MM.1S (cell line): ENCODE measurements at regions not wholly inside any gene's neighbourhood (a gene's known extent, or its start where the extent isn't known, plus 50 kb on each side); places are given as distances from the start of the nearest gene placed in this dataset.

Source experiments
- DNase-seq: peaks from one replicate; pipeline ENCODE4 v3.0.0-alpha.2; 2015
- H2AFZ ChIP-seq: fragments of 300-600 bp; sonication (generic); 2 replicates; pipeline ENCODE4 v1.6.0; 2016; ENCODE audit warnings: antibody characterized with exemption, low read length
- H3F3A ChIP-seq: fragments of 300-600 bp; sonication (generic); 2 replicates; pipeline ENCODE4 v1.6.1; 2016; ENCODE audit warnings: mild to moderate bottlenecking, antibody characterized with exemption, low read length, moderate library complexity, mixed read lengths; ENCODE audit not compliant: insufficient read depth
- H3K27ac ChIP-seq: fragments of 300-600 bp; sonication (generic); 2 replicates; pipeline ENCODE4 v1.5.1; 2016; ENCODE audit warnings: mild to moderate bottlenecking, low read length
- H3K27me3 ChIP-seq: fragments of 300-600 bp; sonication (generic); replicated peaks from 2 replicates; pipeline ENCODE4 v1.6.0; 2016; ENCODE audit warnings: low read length; ENCODE audit not compliant: insufficient read depth
- H3K36me3 ChIP-seq: fragments of 300-600 bp; sonication (generic); replicated peaks from 2 replicates; pipeline ENCODE4 v1.6.1; 2016; ENCODE audit warnings: mild to moderate bottlenecking, low read length, mixed read lengths; ENCODE audit not compliant: insufficient read depth
- H3K4me1 ChIP-seq: fragments of 300-600 bp; sonication (generic); 2 replicates; pipeline ENCODE4 v1.6.1; 2016; ENCODE audit warnings: low read length, mixed read lengths
- H3K4me2 ChIP-seq: fragments of 300-600 bp; sonication (generic); 2 replicates; pipeline ENCODE4 v1.6.0; 2016; ENCODE audit warnings: low read depth, low read length
- H3K4me3 ChIP-seq: fragments of 300-600 bp; sonication (generic); 2 replicates; pipeline ENCODE4 v1.5.1; 2016; ENCODE audit warnings: low read length, mixed read lengths
- H3K79me2 ChIP-seq: fragments of 300-600 bp; sonication (generic); 2 replicates; pipeline ENCODE4 v1.6.1; 2016; ENCODE audit warnings: mixed run types, low read length, mixed read lengths
- H3K9ac ChIP-seq: fragments of 300-600 bp; sonication (generic); 2 replicates; pipeline ENCODE4 v1.6.1; 2016; ENCODE audit warnings: low read length, mixed read lengths
- H3K9me2 ChIP-seq: fragments of 300-600 bp; sonication (generic); replicated peaks from 2 replicates; pipeline ENCODE4 v1.6.1; 2016; ENCODE audit warnings: mild to moderate bottlenecking, low read length, mixed read lengths; ENCODE audit not compliant: insufficient read depth
- H3K9me3 ChIP-seq: fragments of 300-600 bp; sonication (generic); replicated peaks from 2 replicates; pipeline ENCODE4 v1.6.1; 2016; ENCODE audit warnings: mild to moderate bottlenecking, low read length, mixed read lengths; ENCODE audit not compliant: insufficient read depth
- H4K20me1 ChIP-seq: fragments of 300-600 bp; sonication (generic); 2 replicates; pipeline ENCODE4 v1.6.1; 2016; ENCODE audit warnings: mild to moderate bottlenecking, low read length, moderate library complexity, mixed read lengths; ENCODE audit not compliant: insufficient read depth
- EZH2 ChIP-seq: fragments of 300-600 bp; sonication (generic); optimal IDR thresholded peaks from 2 replicates; pipeline ENCODE3; 2017; ENCODE audit warnings: low read depth, mild to moderate bottlenecking, antibody characterized with exemption, low read length, mixed read lengths
- EZH2phosphoT487 ChIP-seq: fragments of 300-600 bp; sonication (generic); IDR thresholded peaks from 2 replicates; pipeline ENCODE4 v1.6.1; 2018; ENCODE audit warnings: antibody characterized with exemption, low read length
- TF ChIP-seq, protein P1 (sequence below): fragments of 300-600 bp; sonication (generic); IDR thresholded peaks from 2 replicates; pipeline ENCODE4 v1.5.1; 2016; ENCODE audit warnings: antibody characterized with exemption, low read length, mixed read lengths

DNA sequence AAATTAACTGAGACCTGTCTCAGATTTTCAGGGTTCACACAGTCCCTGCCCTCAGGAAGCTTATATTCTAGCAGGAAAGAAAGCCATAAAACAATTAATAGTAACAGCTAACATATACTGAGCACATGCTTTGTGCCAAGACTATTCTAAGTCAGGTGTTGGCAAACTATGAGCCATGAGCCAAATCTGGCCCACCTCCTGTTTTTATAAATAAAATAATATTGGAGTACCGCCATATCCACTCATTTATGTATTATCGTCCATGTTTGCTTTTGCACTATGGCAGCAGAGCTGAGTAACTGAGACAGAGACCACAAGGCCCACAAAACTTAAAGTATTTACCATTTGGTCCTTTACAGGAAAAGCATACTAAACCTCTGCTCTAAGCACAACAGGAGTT, 83.3 kb upstream of the TRIO start:
- H3K4me2 ChIP-seq: no peak overlapping the region
- no peak overlapping the region for H2AFZ ChIP-seq
- H3K27ac ChIP-seq: no peak overlapping the region
- H3F3A ChIP-seq: no peaks in the 10 kb centered on the region
- H3K9me2 ChIP-seq: no peaks in the 10 kb centered on the region
- H3K79me2 ChIP-seq: no peaks in the 10 kb centered on the region
- no peaks in the 10 kb centered on the region for H3K27me3 ChIP-seq
- H3K9me3 ChIP-seq: no peaks in the 10 kb centered on the region
- no peak overlapping the region for H3K9ac ChIP-seq
- TF ChIP-seq, protein P1, sequence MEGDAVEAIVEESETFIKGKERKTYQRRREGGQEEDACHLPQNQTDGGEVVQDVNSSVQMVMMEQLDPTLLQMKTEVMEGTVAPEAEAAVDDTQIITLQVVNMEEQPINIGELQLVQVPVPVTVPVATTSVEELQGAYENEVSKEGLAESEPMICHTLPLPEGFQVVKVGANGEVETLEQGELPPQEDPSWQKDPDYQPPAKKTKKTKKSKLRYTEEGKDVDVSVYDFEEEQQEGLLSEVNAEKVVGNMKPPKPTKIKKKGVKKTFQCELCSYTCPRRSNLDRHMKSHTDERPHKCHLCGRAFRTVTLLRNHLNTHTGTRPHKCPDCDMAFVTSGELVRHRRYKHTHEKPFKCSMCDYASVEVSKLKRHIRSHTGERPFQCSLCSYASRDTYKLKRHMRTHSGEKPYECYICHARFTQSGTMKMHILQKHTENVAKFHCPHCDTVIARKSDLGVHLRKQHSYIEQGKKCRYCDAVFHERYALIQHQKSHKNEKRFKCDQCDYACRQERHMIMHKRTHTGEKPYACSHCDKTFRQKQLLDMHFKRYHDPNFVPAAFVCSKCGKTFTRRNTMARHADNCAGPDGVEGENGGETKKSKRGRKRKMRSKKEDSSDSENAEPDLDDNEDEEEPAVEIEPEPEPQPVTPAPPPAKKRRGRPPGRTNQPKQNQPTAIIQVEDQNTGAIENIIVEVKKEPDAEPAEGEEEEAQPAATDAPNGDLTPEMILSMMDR: no peak
- TF ChIP-seq EZH2: no peak
- TF ChIP-seq EZH2phosphoT487: no peak
- no peaks in the 10 kb centered on the region for H3K4me1 ChIP-seq
- H3K4me3 ChIP-seq: no peak overlapping the region
- no peaks in the 10 kb centered on the region for H4K20me1 ChIP-seq
- no peaks in the 10 kb centered on the region for H3K36me3 ChIP-seq
- DNase-seq: no peak

DNA sequence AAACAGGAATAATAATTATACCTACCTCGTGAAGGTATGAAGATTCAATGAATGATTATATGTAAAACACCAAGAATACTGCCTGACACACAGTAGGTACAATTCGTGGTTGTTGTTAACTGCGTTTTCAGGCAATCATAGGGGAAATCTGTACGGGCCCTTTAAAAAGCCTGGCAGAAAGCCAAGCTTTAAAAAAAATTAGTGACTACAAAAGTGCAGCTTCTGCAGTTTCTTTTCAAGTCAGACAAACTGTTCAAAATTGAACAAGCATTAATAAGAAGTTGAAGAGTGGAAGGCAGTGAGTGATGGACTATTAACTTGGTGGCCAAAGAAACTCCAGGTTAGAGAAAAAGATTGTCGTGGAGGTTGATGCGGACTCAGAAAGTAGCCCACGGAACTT, 85.9 kb upstream of the TRIO start:
- TF ChIP-seq EZH2 (no peak), EZH2phosphoT487 (no peak)
- TF ChIP-seq, protein P1: no peak

DNA sequence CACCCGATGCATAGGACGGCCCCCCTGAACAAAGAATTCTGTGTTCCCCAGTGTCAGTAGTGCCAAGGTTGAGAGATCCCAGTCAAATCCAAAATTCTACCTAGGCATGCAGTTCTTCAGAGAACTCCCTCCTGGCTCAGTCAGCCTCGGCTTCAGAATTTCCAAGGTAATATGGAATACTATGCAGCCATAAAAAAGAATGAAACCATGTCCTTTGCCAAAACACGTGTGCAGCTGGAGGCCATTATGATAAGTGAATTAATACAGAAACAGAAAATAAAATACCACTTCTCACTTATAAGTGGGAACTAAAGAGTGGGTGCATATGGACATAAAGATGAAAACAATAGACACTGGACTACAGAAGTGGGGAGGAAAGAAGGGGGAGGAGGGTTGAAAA, 87.1 kb upstream of the TRIO start:
- H2AFZ ChIP-seq: no peak overlapping the region
- H3K27me3 ChIP-seq: no peaks in the 10 kb centered on the region
- DNase-seq: no peak
- H3K4me1 ChIP-seq: no peaks in the 10 kb centered on the region
- no peak overlapping the region for H3K9ac ChIP-seq
- no peak overlapping the region for H3K4me3 ChIP-seq
- no peak overlapping the region for H3K4me2 ChIP-seq
- no peaks in the 10 kb centered on the region for H3K36me3 ChIP-seq
- H3F3A ChIP-seq: no peaks in the 10 kb centered on the region
- H3K79me2 ChIP-seq: no peaks in the 10 kb centered on the region
- H4K20me1 ChIP-seq: no peaks in the 10 kb centered on the region
- TF ChIP-seq EZH2 (no peak), EZH2phosphoT487 (no peak)
- TF ChIP-seq, protein P1: no peak
- H3K9me2 ChIP-seq: no peaks in the 10 kb centered on the region
- H3K9me3 ChIP-seq: no peaks in the 10 kb centered on the region
- H3K27ac ChIP-seq: no peak overlapping the region

More for the DNA sequence above, 85.9 kb upstream of the TRIO start:
- no peaks in the 10 kb centered on the region for H3K36me3 ChIP-seq
- H3K9me2 ChIP-seq: no peaks in the 10 kb centered on the region
- H3K9ac ChIP-seq: no peak overlapping the region
- no peaks in the 10 kb centered on the region for H3K27me3 ChIP-seq
- H4K20me1 ChIP-seq: no peaks in the 10 kb centered on the region
- H3K79me2 ChIP-seq: no peaks in the 10 kb centered on the region
- H3K27ac ChIP-seq: no peak overlapping the region
- H3K4me2 ChIP-seq: no peak overlapping the region
- no peaks in the 10 kb centered on the region for H3F3A ChIP-seq
- peak; percentile 67 for DNase-seq
- H3K9me3 ChIP-seq: no peaks in the 10 kb centered on the region
- no peak overlapping the region for H2AFZ ChIP-seq
- no peak overlapping the region for H3K4me3 ChIP-seq
- no peaks in the 10 kb centered on the region for H3K4me1 ChIP-seq
